ENCODE measurements at regions not wholly inside any gene's neighbourhood (a gene's known extent, or its start where the extent isn't known, plus 50 kb on each side); places are given as distances from the start of the nearest gene placed in this dataset.

GRCh38 chr6:98131290-98131990 is 702.9 kb upstream of the POU3F2 start:
- DNase-seq (ENCODE audit: low read depth in 2 of 2) = no peak

- DNase-seq (ENCODE audit: low read depth in 2 of 2) = no peak
These were observed 698.0 kb upstream of the POU3F2 start for GRCh38 chr6:98136333-98136732.

GRCh38 chr6:98137391-98137790 is 697.0 kb upstream of the POU3F2 start:
- no peak for DNase-seq (ENCODE audit: low read depth in 2 of 2)

- DNase-seq (ENCODE audit: low read depth in 2 of 2) = no peak
These were observed 691.5 kb upstream of the POU3F2 start for GRCh38 chr6:98142839-98143238.

- DNase-seq (ENCODE audit: low read depth in 2 of 2) = no peak
These were observed 687.7 kb upstream of the POU3F2 start for GRCh38 chr6:98146656-98147055.

GRCh38 chr6:98156580-98156979 is 677.8 kb upstream of the POU3F2 start:
- DNase-seq (ENCODE audit: low read depth in 2 of 2) = no peak

GRCh38 chr6:98179606-98180005 is 654.8 kb upstream of the POU3F2 start:
- no peak for DNase-seq (ENCODE audit: low read depth in 2 of 2)

GRCh38 chr6:98200084-98200483 is 634.3 kb upstream of the POU3F2 start:
- no peak for DNase-seq (ENCODE audit: low read depth in 2 of 2)

- DNase-seq (ENCODE audit: low read depth in 2 of 2) = no peak
These were observed 631.1 kb upstream of the POU3F2 start for GRCh38 chr6:98203170-98203806.

- no peak for DNase-seq (ENCODE audit: low read depth in 2 of 2)
These were observed 621.9 kb upstream of the POU3F2 start for GRCh38 chr6:98212468-98212867.

- DNase-seq (ENCODE audit: low read depth in 2 of 2) = no peak
These were observed 618.8 kb upstream of the POU3F2 start for GRCh38 chr6:98215531-98215930.

- no peak for DNase-seq (ENCODE audit: low read depth in 2 of 2)
These were observed 604.1 kb upstream of the POU3F2 start for GRCh38 chr6:98230250-98230649.

- DNase-seq (ENCODE audit: low read depth in 2 of 2) = no peak
These were observed 595.3 kb upstream of the POU3F2 start for GRCh38 chr6:98239057-98239456.

- DNase-seq (ENCODE audit: low read depth in 2 of 2) = no peak
These were observed 592.7 kb upstream of the POU3F2 start for GRCh38 chr6:98241630-98242029.

GRCh38 chr6:98254624-98255023 is 579.8 kb upstream of the POU3F2 start:
- DNase-seq (ENCODE audit: low read depth in 2 of 2) = no peak

- DNase-seq (ENCODE audit: low read depth in 2 of 2) = no peak
These were observed 574.0 kb upstream of the POU3F2 start for GRCh38 chr6:98260382-98260781.

GRCh38 chr6:98272060-98272459 is 562.3 kb upstream of the POU3F2 start:
- DNase-seq (ENCODE audit: low read depth in 2 of 2) = no peak

- no peak for DNase-seq (ENCODE audit: low read depth in 2 of 2)
These were observed 559.7 kb upstream of the POU3F2 start for GRCh38 chr6:98274691-98275090.

GRCh38 chr6:98280492-98280891 is 553.9 kb upstream of the POU3F2 start:
- DNase-seq (ENCODE audit: low read depth in 2 of 2) = no peak

- DNase-seq (ENCODE audit: low read depth in 2 of 2) = no peak
These were observed 547.8 kb upstream of the POU3F2 start for GRCh38 chr6:98286620-98287019.

GRCh38 chr6:98287876-98288275 is 546.5 kb upstream of the POU3F2 start:
- DNase-seq (ENCODE audit: low read depth in 2 of 2) = no peak

- DNase-seq (ENCODE audit: low read depth in 2 of 2) = no peak
These were observed 541.6 kb upstream of the POU3F2 start for GRCh38 chr6:98292810-98293209.

GRCh38 chr6:98295515-98296175 is 538.7 kb upstream of the POU3F2 start:
- DNase-seq (ENCODE audit: low read depth in 2 of 2) = no peak

All from stimulated activated CD4-positive, alpha-beta T cell treated with anti-CD3 and anti-CD28 coated beads, Interleukin-15, amount 100 ng/mL, for 48 hours (primary cell).